Stomach (tissue), 8 donors: ENCODE measurements at regions not wholly inside any gene's neighbourhood (a gene's known extent, or its start where the extent isn't known, plus 50 kb on each side); places are given as distances from the start of the nearest gene placed in this dataset.

Experiments used
- DNase-seq, 2 donors: peaks; one replicate each; pipeline versions ENCODE4 v3.0.0 to v3.0.0-alpha.2; 2013 to 2019
- H3K27ac ChIP-seq, 5 donors: fragments of 200-600 bp in 4 of 5; sonication (generic) in 4 of 5; one replicate each; pipeline ENCODE4 v1.5.1; 2013 to 2019; ENCODE audit warnings: mild to moderate bottlenecking in 1 of 5, moderate library complexity in 1 of 5
- H3K27me3 ChIP-seq, 3 donors: fragments of 200-600 bp; sonication (generic); one replicate each; pipeline ENCODE4 v1.5.1; 2017 to 2019; ENCODE audit warnings: mixed run types in 1 of 3
- H3K36me3 ChIP-seq, 4 donors: fragments of 200-600 bp; sonication (generic); 1 replicate in 3 of 4; 2 replicates in 1 of 4; pipeline ENCODE4 v1.5.1; 2016 to 2019
- H3K4me1 ChIP-seq, 4 donors: fragments of 200-600 bp; sonication (generic); one replicate each; pipeline ENCODE4 v1.5.1; 2016 to 2019
- H3K4me3 ChIP-seq, 4 donors: fragments of 200-600 bp; sonication (generic) in 3 of 4; one replicate each; pipeline ENCODE4 v1.5.1; 2016 to 2019; ENCODE audit warnings: mild to moderate bottlenecking in 1 of 4
- H3K9me3 ChIP-seq, 4 donors: fragments of 200-600 bp; sonication (generic); one replicate each; pipeline ENCODE4 v1.5.1; 2016 to 2019
- EP300 ChIP-seq: sonication (generic); formaldehyde crosslinking; IDR thresholded peaks from one replicate; pipeline ENCODE4 v1.6.1; 2017; ENCODE audit warnings: antibody characterized with exemption
- POLR2A ChIP-seq, 4 donors: fragments of 450-650 bp; IDR thresholded peaks; one replicate each; pipeline ENCODE4 v1.6.1; 2016; ENCODE audit warnings: antibody characterized with exemption in 4 of 4, control low read depth in 2 of 4, mild to moderate bottlenecking in 1 of 4, moderate library complexity in 1 of 4
- POLR2AphosphoS5 ChIP-seq, 3 donors: sonication (generic); formaldehyde crosslinking; IDR thresholded peaks; one replicate each; pipeline ENCODE4 v1.6.1; 2016; ENCODE audit warnings: antibody characterized with exemption in 3 of 3
- WGBS, 5 donors: extraction: QIAGEN DNeasy Blood & Tissue Kit in 3 of 5; methylation state at CpG; one replicate each; pipeline versions ENCODE4 v1.1.5 to v1.1.7; 2013 to 2018; 5-methylcytosine and 5-hydroxymethylcytosine counted together
- intact Hi-C: fragments of 100-400 bp; cut with DNase I; formaldehyde crosslinking; loops from one replicate; pipeline ENCODE4 v1.15.1; 2023; ENCODE audit warnings: low total_unique reads
- TF ChIP-seq, protein P1 (sequence below), 7 experiments: fragments of 450-650 bp in 4 of 7; fragments of 200-600 bp in 3 of 7; sonication (generic) in 3 of 7; IDR thresholded peaks; one replicate each; pipeline ENCODE4 v1.5.1; 2016 to 2019; ENCODE audit warnings: antibody characterized with exemption in 7 of 7, control low read depth in 2 of 7, mild to moderate bottlenecking in 1 of 7
- donor health status: healthy with polysubstance abuse.
- donor health status: Bipolar disorder and iron deficiency.
- donor health status: healthy.

GRCh38 chr5:159442206-159442850 lies 112.0 kb upstream of the IL12B start:
- DNase-seq, result peak in 1 of 2 donors; percentile 58
- no peaks in the 10 kb centered on the region for H3K4me1 ChIP-seq
- H3K36me3 ChIP-seq, result no peaks in the 10 kb centered on the region
- H3K9me3 ChIP-seq, result no peaks in the 10 kb centered on the region
- TF ChIP-seq POLR2AphosphoS5 (IDR thresholded peaks at IDR 0.05) (no peak), EP300 (no peak), POLR2A (IDR thresholded peaks at IDR 0.05) (no peak)
- TF ChIP-seq, protein P1, sequence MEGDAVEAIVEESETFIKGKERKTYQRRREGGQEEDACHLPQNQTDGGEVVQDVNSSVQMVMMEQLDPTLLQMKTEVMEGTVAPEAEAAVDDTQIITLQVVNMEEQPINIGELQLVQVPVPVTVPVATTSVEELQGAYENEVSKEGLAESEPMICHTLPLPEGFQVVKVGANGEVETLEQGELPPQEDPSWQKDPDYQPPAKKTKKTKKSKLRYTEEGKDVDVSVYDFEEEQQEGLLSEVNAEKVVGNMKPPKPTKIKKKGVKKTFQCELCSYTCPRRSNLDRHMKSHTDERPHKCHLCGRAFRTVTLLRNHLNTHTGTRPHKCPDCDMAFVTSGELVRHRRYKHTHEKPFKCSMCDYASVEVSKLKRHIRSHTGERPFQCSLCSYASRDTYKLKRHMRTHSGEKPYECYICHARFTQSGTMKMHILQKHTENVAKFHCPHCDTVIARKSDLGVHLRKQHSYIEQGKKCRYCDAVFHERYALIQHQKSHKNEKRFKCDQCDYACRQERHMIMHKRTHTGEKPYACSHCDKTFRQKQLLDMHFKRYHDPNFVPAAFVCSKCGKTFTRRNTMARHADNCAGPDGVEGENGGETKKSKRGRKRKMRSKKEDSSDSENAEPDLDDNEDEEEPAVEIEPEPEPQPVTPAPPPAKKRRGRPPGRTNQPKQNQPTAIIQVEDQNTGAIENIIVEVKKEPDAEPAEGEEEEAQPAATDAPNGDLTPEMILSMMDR (IDR thresholded peaks at IDR 0.05), result no peak
- intact Hi-C loops, result loop anchor here (10.0 kb wide), 1 partner anchor 542 kb away; no protein-coding TSS in a partner anchor
- no peak overlapping the region for H3K27ac ChIP-seq
- WGBS, 5 donors, result 26 to 39% (median 37%) methylated on average over 12 of the region's 12 CpGs
- no peak overlapping the region for H3K4me3 ChIP-seq
- H3K27me3 ChIP-seq, result no peaks in the 10 kb centered on the region

DNA sequence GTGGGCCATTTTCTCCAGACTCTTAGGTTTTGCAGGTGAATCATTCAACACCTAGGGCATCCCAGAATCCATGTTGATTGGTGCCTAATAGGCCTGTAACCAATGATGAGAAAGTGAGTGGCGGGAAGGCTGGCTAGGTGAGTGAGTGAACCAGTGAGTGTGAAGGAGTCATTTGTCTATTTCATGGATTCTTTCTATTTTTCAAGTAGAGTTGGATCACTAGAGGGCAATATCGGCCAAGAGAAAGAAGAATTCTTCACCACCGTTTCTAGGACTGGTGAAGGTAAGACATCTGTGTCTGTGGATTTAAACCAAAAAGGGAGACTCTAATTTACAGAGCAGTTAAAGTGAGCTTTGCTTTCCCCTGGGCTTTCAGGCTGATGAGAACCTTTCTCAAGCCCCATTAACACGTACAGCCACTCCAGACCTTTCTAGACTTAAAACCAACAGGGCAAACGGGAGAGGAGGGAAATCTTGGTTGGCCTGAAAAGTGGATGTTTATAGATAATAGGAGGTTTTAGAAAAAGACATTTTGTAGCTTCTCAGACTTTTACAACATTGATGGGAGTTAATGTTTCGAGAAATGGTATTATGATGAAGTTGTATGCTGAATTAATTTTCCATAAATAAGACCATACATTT lies 114.3 kb upstream of the IL12B start:
- Histone ChIP-seq H3K9me3 (no peaks in the 10 kb centered on the region), H3K27me3 (no peaks in the 10 kb centered on the region), H3K4me3 (no peak overlapping the region), H3K36me3 (no peaks in the 10 kb centered on the region), H3K4me1 (no peaks in the 10 kb centered on the region), H3K27ac (no peak overlapping the region)
- WGBS, 5 donors, result 36 to 49% (median 44%) methylated on average over 6 of the region's 6 CpGs
- no peak for TF ChIP-seq POLR2AphosphoS5 (IDR thresholded peaks at IDR 0.05)
- TF ChIP-seq, protein P1 (IDR thresholded peaks at IDR 0.05), result peak in 3 of 7 experiments; percentile 19 to 53 (median 31)
- TF ChIP-seq POLR2A (IDR thresholded peaks at IDR 0.05), result no peak
- no peak for TF ChIP-seq EP300
- intact Hi-C loops, result loop anchor here (10.0 kb wide), 1 partner anchor 540 kb away; no protein-coding TSS in a partner anchor
- peak in 1 of 2 donors; percentile 68 for DNase-seq

GRCh38 chr5:159447116-159447515 lies 116.8 kb upstream of the IL12B start:
- intact Hi-C loops, result loop anchor here (10.0 kb wide), 1 partner anchor 538 kb away; no protein-coding TSS in a partner anchor
- Histone ChIP-seq H3K27me3 (no peaks in the 10 kb centered on the region), H3K36me3 (no peaks in the 10 kb centered on the region), H3K9me3 (no peaks in the 10 kb centered on the region), H3K27ac (no peak overlapping the region), H3K4me1 (peaks cover 4 to 14% (median 9%) of the 10 kb centered on the region in 4 donors), H3K4me3 (no peak overlapping the region)
- DNase-seq, result no peak
- no peak for TF ChIP-seq POLR2AphosphoS5 (IDR thresholded peaks at IDR 0.05)
- no peak for TF ChIP-seq POLR2A (IDR thresholded peaks at IDR 0.05)
- no peak for TF ChIP-seq EP300
- TF ChIP-seq, protein P1 (IDR thresholded peaks at IDR 0.05), result no peak
- 83 to 100% (median 89%) methylated on average over 1 of the region's 1 CpG for WGBS, 5 donors

GRCh38 chr5:159448841-159449407 lies 118.6 kb upstream of the IL12B start:
- H3K36me3 ChIP-seq, result no peaks in the 10 kb centered on the region
- no peak overlapping the region for H3K27ac ChIP-seq
- H3K27me3 ChIP-seq, result no peaks in the 10 kb centered on the region
- no peak overlapping the region for H3K4me3 ChIP-seq
- DNase-seq, result peak in 1 of 2 donors; percentile 21
- WGBS, 5 donors, result 60 to 70% (median 66%) methylated on average over 5 of the region's 5 CpGs
- no peak for TF ChIP-seq POLR2A (IDR thresholded peaks at IDR 0.05)
- TF ChIP-seq POLR2AphosphoS5 (IDR thresholded peaks at IDR 0.05), result no peak
- TF ChIP-seq, protein P1 (IDR thresholded peaks at IDR 0.05), result no peak
- no peak for TF ChIP-seq EP300
- peaks cover 4 to 21% (median 12%) of the 10 kb centered on the region in 4 donors for H3K4me1 ChIP-seq
- intact Hi-C loops, result loop anchor here (10.0 kb wide), 1 partner anchor 536 kb away; no protein-coding TSS in a partner anchor
- H3K9me3 ChIP-seq, result no peaks in the 10 kb centered on the region
